Kasumi-1 (cell line): ENCODE measurements at regions not wholly inside any gene's neighbourhood (a gene's known extent, or its start where the extent isn't known, plus 50 kb on each side); places are given as distances from the start of the nearest gene placed in this dataset.

ENCODE experiments used
- DNase-seq, 2 experiments: peaks; one replicate each; lab custom pipeline; 2025; lab: John Stamatoyannopoulos, UW

GRCh38 chr2:238787501-238787900, 60.4 kb upstream of the TWIST2 start:
- no peak for DNase-seq

GRCh38 chr2:238789317-238789806, 58.5 kb upstream of the TWIST2 start:
- DNase-seq, result no peak

- DNase-seq, result no peak
These were observed 57.6 kb upstream of the TWIST2 start for GRCh38 chr2:238790126-238790832.

GRCh38 chr2:238790833-238791230, 57.1 kb upstream of the TWIST2 start:
- no peak for DNase-seq

- no peak for DNase-seq
These were observed 56.5 kb upstream of the TWIST2 start for GRCh38 chr2:238791354-238791753.

GRCh38 chr2:238793306-238793705, 54.6 kb upstream of the TWIST2 start:
- no peak for DNase-seq

- DNase-seq, result no peak
These were observed 54.0 kb upstream of the TWIST2 start for GRCh38 chr2:238793801-238794449.

GRCh38 chr2:238796223-238796885, 51.5 kb upstream of the TWIST2 start:
- DNase-seq, result no peak

- no peak for DNase-seq
These were observed 50.3 kb upstream of the TWIST2 start for GRCh38 chr2:238797537-238797936.
